ENCODE measurements at regions not wholly inside any gene's neighbourhood (a gene's known extent, or its start where the extent isn't known, plus 50 kb on each side); places are given as distances from the start of the nearest gene placed in this dataset.
A peak's percentile ranks its signal among the peaks of the same experiment; 100 is the strongest.

DNA sequence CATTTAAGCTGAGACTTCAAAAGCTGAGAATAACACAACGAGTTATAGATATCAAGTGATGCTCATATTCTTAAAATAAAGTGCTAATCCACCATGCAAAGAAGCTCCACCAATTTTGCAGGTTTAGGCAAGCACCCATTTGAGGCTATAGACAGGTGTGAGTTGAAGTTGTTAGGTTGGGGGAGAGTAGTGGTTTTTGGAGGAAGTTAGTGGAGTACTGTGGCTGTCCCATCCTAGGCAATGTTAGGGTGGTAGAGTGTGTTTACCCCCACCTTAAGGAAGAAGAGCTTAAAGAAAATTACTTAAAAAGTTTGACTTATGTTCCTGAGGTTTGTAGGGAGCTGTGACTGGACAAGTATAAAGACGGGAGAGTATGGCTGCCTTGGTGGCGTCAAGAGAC is 98.9 kb upstream of the MAN2A1 start:
- no peaks in the 10 kb centered on the region for H3K27me3 ChIP-seq (ENCODE audit: insufficient read depth, low read length)
- no peak overlapping the region for H3K14ac ChIP-seq (ENCODE audit: low read length)
- no peaks in the 10 kb centered on the region for H3K79me1 ChIP-seq (ENCODE audit: low read length)
- H3K9me3 ChIP-seq (ENCODE audit: insufficient read depth, low read depth, low read length): no peaks in the 10 kb centered on the region
- no peak overlapping the region for H3K4me2 ChIP-seq (ENCODE audit: low read length)
- no peak overlapping the region for H2BK12ac ChIP-seq (ENCODE audit: low read length)
- no peak overlapping the region for H3K4me3 ChIP-seq (ENCODE audit: low read depth, low read length)
- no peak overlapping the region for H2AFZ ChIP-seq (ENCODE audit: insufficient read depth, low read length, poor library complexity)
- H3K79me2 ChIP-seq (ENCODE audit: control insufficient read depth, insufficient read depth, low read length, poor library complexity): no peaks in the 10 kb centered on the region
- no CpG with 5 or more reads among the region's 3 CpGs for WGBS (ENCODE audit: extremely low coverage, insufficient coverage, insufficient read length)
- no peak overlapping the region for H3K4ac ChIP-seq (ENCODE audit: low read depth, low read length)
- H3K27ac ChIP-seq (ENCODE audit: low read depth, low read length): no peak overlapping the region
- H2BK120ac ChIP-seq (ENCODE audit: insufficient read depth, low read length, poor library complexity): no peak overlapping the region
- H4K12ac ChIP-seq (ENCODE audit: low read depth, low read length): no peak overlapping the region
- H2BK5ac ChIP-seq (ENCODE audit: low read depth, low read length, poor library complexity): no peak overlapping the region
- no peak for DNase-seq
- H3K18ac ChIP-seq (ENCODE audit: low read length): no peak overlapping the region
- no peak overlapping the region for H4K91ac ChIP-seq (ENCODE audit: low read depth, low read length)
- H3K36me3 ChIP-seq (ENCODE audit: control insufficient read depth in 1 of 2, insufficient read depth in 2 of 2, low read length in 2 of 2): no peaks in the 10 kb centered on the region
- H3K9ac ChIP-seq (ENCODE audit: low read length): no peak overlapping the region
- H3K4me1 ChIP-seq (ENCODE audit: control insufficient read depth in 1 of 2, insufficient read depth in 2 of 2, low read length in 2 of 2): no peaks in the 10 kb centered on the region
- H4K8ac ChIP-seq (ENCODE audit: low read depth, low read length): no peak overlapping the region
- no peak overlapping the region for H2AK5ac ChIP-seq (ENCODE audit: low read length)
- no peak overlapping the region for H3K23ac ChIP-seq (ENCODE audit: low read length)

DNA sequence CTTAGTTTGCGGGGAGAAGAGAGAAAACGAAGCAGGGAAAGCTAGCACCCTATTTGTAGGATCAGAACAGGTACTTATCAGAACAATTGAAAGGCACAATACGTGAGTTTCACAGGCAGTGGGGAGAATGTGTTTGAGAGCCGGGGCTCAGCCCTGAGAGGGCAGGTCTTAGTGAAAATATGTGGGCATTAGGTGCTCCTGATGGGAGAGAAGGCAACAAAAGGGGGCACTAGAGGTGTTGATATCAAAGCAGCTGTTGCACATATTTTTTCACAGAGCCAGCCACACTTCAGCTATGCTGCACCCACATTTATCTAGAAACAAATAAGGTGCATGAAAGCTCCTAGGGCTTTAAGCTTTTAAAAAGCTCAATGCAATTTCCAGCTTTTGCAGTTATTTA is 99.7 kb upstream of the MAN2A1 start:
- Histone ChIP-seq H4K12ac (ENCODE audit: low read depth, low read length) (no peak overlapping the region), H3K4me1 (ENCODE audit: control insufficient read depth in 1 of 2, insufficient read depth in 2 of 2, low read length in 2 of 2) (no peaks in the 10 kb centered on the region), H4K91ac (ENCODE audit: low read depth, low read length) (no peak overlapping the region), H2BK12ac (ENCODE audit: low read length) (no peak overlapping the region), H3K4me2 (ENCODE audit: low read length) (no peak overlapping the region), H3K27me3 (ENCODE audit: insufficient read depth, low read length) (no peaks in the 10 kb centered on the region), H4K8ac (ENCODE audit: low read depth, low read length) (no peak overlapping the region), H3K36me3 (ENCODE audit: control insufficient read depth in 1 of 2, insufficient read depth in 2 of 2, low read length in 2 of 2) (no peaks in the 10 kb centered on the region), H3K9me3 (ENCODE audit: insufficient read depth, low read depth, low read length) (no peaks in the 10 kb centered on the region), H2AFZ (ENCODE audit: insufficient read depth, low read length, poor library complexity) (no peak overlapping the region), H3K9ac (ENCODE audit: low read length) (no peak overlapping the region), H2AK5ac (ENCODE audit: low read length) (no peak overlapping the region), H3K23ac (ENCODE audit: low read length) (no peak overlapping the region), H3K4ac (ENCODE audit: low read depth, low read length) (no peak overlapping the region), H3K4me3 (ENCODE audit: low read depth, low read length) (no peak overlapping the region), H2BK120ac (ENCODE audit: insufficient read depth, low read length, poor library complexity) (no peak overlapping the region), H3K14ac (ENCODE audit: low read length) (no peak overlapping the region), H2BK5ac (ENCODE audit: low read depth, low read length, poor library complexity) (no peak overlapping the region), H3K27ac (ENCODE audit: low read depth, low read length) (no peak overlapping the region), H3K18ac (ENCODE audit: low read length) (no peak overlapping the region), H3K79me1 (ENCODE audit: low read length) (no peaks in the 10 kb centered on the region), H3K79me2 (ENCODE audit: control insufficient read depth, insufficient read depth, low read length, poor library complexity) (no peaks in the 10 kb centered on the region)
- no peak for DNase-seq
- no CpG with 5 or more reads among the region's 4 CpGs for WGBS (ENCODE audit: extremely low coverage, insufficient coverage, insufficient read length)

DNA sequence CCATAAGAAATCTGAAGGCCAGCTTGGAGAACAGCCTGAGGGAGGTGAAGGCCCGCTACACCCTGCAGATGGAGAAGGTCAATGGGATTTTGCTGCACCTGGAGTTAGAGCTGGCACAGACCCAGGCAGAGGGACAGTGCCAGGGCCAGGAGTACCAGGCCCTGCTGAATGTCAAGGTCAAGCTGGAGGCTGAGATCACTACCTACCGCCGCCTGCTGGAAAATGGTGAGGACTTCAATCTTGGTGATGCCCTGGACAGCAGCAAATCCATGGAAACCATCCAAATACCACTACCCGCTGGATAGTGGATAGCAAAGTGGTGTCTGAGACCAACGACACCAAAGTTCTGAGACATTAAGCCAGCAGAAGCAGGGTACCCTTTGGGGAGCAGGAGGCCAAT is 100.5 kb upstream of the MAN2A1 start:
- WGBS (ENCODE audit: extremely low coverage, insufficient coverage, insufficient read length): no CpG with 5 or more reads among the region's 5 CpGs
- Histone ChIP-seq H3K9ac (ENCODE audit: low read length) (peak overlapping the region; percentile 60), H2AFZ (ENCODE audit: insufficient read depth, low read length, poor library complexity) (no peak overlapping the region)

DNA sequence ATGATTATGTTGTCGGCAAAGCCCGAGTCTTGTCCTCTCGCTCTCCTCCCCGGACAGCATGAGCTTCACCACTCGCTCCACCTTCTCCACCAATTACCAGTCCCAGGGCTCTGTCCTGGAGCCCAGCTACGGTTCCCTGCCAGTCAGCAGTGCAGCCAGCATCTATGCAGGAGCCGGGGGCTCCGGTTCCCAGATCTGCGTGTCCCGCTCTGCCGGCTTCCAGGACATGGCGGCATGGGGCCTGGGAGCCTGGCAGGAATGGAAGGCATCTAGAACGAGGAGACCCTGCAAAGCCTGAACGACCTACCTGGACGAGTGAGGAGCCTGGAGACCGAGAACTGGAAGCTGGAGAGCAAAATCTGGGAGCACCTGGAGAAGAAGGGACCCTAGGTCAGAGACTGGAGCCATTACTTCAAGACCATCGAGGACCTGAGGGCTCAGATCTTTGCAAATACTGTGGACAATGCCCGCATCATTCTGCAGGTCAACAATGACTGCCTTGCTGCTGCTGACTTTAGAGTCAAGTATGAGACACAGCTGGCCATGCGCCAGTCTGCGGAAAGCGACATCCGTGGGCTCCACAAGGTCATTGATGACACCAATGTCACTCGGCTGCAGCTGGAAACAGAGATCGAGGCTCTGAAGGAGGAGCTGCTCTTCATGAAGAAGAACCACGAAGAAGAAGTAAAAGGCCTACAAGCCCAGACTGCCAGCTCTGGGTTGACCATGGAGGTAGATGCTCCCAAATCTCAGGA is 101.3 kb upstream of the MAN2A1 start:
- Histone ChIP-seq H4K91ac (ENCODE audit: low read depth, low read length) (no peak overlapping the region), H3K4me2 (ENCODE audit: low read length) (no peak overlapping the region), H3K9ac (ENCODE audit: low read length) (no peak overlapping the region), H3K4me1 (ENCODE audit: control insufficient read depth in 1 of 2, insufficient read depth in 2 of 2, low read length in 2 of 2) (no peaks in the 10 kb centered on the region), H4K12ac (ENCODE audit: low read depth, low read length) (no peak overlapping the region), H3K23ac (ENCODE audit: low read length) (no peak overlapping the region), H2BK5ac (ENCODE audit: low read depth, low read length, poor library complexity) (no peak overlapping the region), H2AFZ (ENCODE audit: insufficient read depth, low read length, poor library complexity) (no peak overlapping the region), H2AK5ac (ENCODE audit: low read length) (no peak overlapping the region), H2BK12ac (ENCODE audit: low read length) (no peak overlapping the region), H3K79me1 (ENCODE audit: low read length) (no peaks in the 10 kb centered on the region), H3K4ac (ENCODE audit: low read depth, low read length) (no peak overlapping the region), H2BK120ac (ENCODE audit: insufficient read depth, low read length, poor library complexity) (no peak overlapping the region), H4K8ac (ENCODE audit: low read depth, low read length) (no peak overlapping the region), H3K18ac (ENCODE audit: low read length) (no peak overlapping the region), H3K9me3 (ENCODE audit: insufficient read depth, low read depth, low read length) (no peaks in the 10 kb centered on the region), H3K27ac (ENCODE audit: low read depth, low read length) (no peak overlapping the region), H3K27me3 (ENCODE audit: insufficient read depth, low read length) (no peaks in the 10 kb centered on the region), H3K79me2 (ENCODE audit: control insufficient read depth, insufficient read depth, low read length, poor library complexity) (no peaks in the 10 kb centered on the region), H3K14ac (ENCODE audit: low read length) (no peak overlapping the region), H3K4me3 (ENCODE audit: low read depth, low read length) (no peak overlapping the region), H3K36me3 (ENCODE audit: control insufficient read depth in 1 of 2, insufficient read depth in 2 of 2, low read length in 2 of 2) (no peaks in the 10 kb centered on the region)
- no peak for DNase-seq
- no CpG with 5 or more reads among the region's 25 CpGs for WGBS (ENCODE audit: extremely low coverage, insufficient coverage, insufficient read length)

More for the DNA sequence above, 100.5 kb upstream of the MAN2A1 start:
- Histone ChIP-seq H4K8ac (ENCODE audit: low read depth, low read length) (no peak overlapping the region), H3K4me3 (ENCODE audit: low read depth, low read length) (no peak overlapping the region), H4K91ac (ENCODE audit: low read depth, low read length) (no peak overlapping the region), H3K79me2 (ENCODE audit: control insufficient read depth, insufficient read depth, low read length, poor library complexity) (no peaks in the 10 kb centered on the region), H3K4me1 (ENCODE audit: control insufficient read depth in 1 of 2, insufficient read depth in 2 of 2, low read length in 2 of 2) (no peaks in the 10 kb centered on the region), H4K12ac (ENCODE audit: low read depth, low read length) (no peak overlapping the region), H3K18ac (ENCODE audit: low read length) (no peak overlapping the region), H3K4ac (ENCODE audit: low read depth, low read length) (no peak overlapping the region), H3K79me1 (ENCODE audit: low read length) (no peaks in the 10 kb centered on the region), H3K9me3 (ENCODE audit: insufficient read depth, low read depth, low read length) (no peaks in the 10 kb centered on the region), H3K27me3 (ENCODE audit: insufficient read depth, low read length) (no peaks in the 10 kb centered on the region), H3K14ac (ENCODE audit: low read length) (no peak overlapping the region), H3K27ac (ENCODE audit: low read depth, low read length) (no peak overlapping the region), H3K23ac (ENCODE audit: low read length) (no peak overlapping the region), H2BK120ac (ENCODE audit: insufficient read depth, low read length, poor library complexity) (no peak overlapping the region), H2BK5ac (ENCODE audit: low read depth, low read length, poor library complexity) (no peak overlapping the region), H2AK5ac (ENCODE audit: low read length) (no peak overlapping the region), H3K36me3 (ENCODE audit: control insufficient read depth in 1 of 2, insufficient read depth in 2 of 2, low read length in 2 of 2) (no peaks in the 10 kb centered on the region), H3K4me2 (ENCODE audit: low read length) (no peak overlapping the region), H2BK12ac (ENCODE audit: low read length) (no peak overlapping the region)
- DNase-seq: no peak
